C4-2B (cell line): ENCODE measurements at regions not wholly inside any gene's neighbourhood (a gene's known extent, or its start where the extent isn't known, plus 50 kb on each side); places are given as distances from the start of the nearest gene placed in this dataset.
"Not testable (repeated sequence)": the region's sequence is repeated elsewhere in the genome, so short reads cannot be mapped to it uniquely, and the experiment has no call there.

Source experiments
- H3K27ac ChIP-seq: fragments of 450-650 bp; 2 replicates; pipeline ENCODE4 v1.5.1; 2017
- CTCF ChIP-seq: fragments of 450-650 bp; conservative IDR thresholded peaks from 2 replicates; pipeline ENCODE4 v1.5.1; 2017; ENCODE audit warnings: mild to moderate bottlenecking
- ZFX ChIP-seq: fragments of 450-650 bp; IDR thresholded peaks from 2 replicates; pipeline ENCODE4 v1.6.1; 2017

GRCh38 chr5:37921452-37921851, 81.6 kb upstream of the GDNF start:
- TF ChIP-seq ZFX (no peak), CTCF (no peak)

GRCh38 chr5:37918424-37918823, 78.6 kb upstream of the GDNF start:
- no peak overlapping the region for H3K27ac ChIP-seq
- TF ChIP-seq ZFX (no peak), CTCF (no peak)

More at GRCh38 chr5:37921452-37921851, 81.6 kb upstream of the GDNF start:
- H3K27ac ChIP-seq: no peak overlapping the region

GRCh38 chr5:37916525-37916924, 76.7 kb upstream of the GDNF start:
- TF ChIP-seq CTCF (no peak), ZFX (no peak)
- no peak overlapping the region for H3K27ac ChIP-seq

- no peak overlapping the region for H3K27ac ChIP-seq
- no peak for TF ChIP-seq CTCF
- TF ChIP-seq ZFX: no peak
These were observed 75.4 kb upstream of the GDNF start for GRCh38 chr5:37915097-37915736.

GRCh38 chr5:37909610-37910266, 69.9 kb upstream of the GDNF start:
- H3K27ac ChIP-seq: not testable (repeated sequence)

- no peak overlapping the region for H3K27ac ChIP-seq
- TF ChIP-seq ZFX: no peak
These were observed 66.6 kb upstream of the GDNF start for GRCh38 chr5:37906416-37906815.

- TF ChIP-seq ZFX: no peak
- TF ChIP-seq CTCF: no peak
- no peak overlapping the region for H3K27ac ChIP-seq
These were observed 65.4 kb upstream of the GDNF start for GRCh38 chr5:37905230-37905629.

- no peak for TF ChIP-seq ZFX
- TF ChIP-seq CTCF: no peak
- no peak overlapping the region for H3K27ac ChIP-seq
These were observed 62.5 kb upstream of the GDNF start for GRCh38 chr5:37902323-37902722.
